ENCODE measurements at regions not wholly inside any gene's neighbourhood (a gene's known extent, or its start where the extent isn't known, plus 50 kb on each side); places are given as distances from the start of the nearest gene placed in this dataset.

DNA sequence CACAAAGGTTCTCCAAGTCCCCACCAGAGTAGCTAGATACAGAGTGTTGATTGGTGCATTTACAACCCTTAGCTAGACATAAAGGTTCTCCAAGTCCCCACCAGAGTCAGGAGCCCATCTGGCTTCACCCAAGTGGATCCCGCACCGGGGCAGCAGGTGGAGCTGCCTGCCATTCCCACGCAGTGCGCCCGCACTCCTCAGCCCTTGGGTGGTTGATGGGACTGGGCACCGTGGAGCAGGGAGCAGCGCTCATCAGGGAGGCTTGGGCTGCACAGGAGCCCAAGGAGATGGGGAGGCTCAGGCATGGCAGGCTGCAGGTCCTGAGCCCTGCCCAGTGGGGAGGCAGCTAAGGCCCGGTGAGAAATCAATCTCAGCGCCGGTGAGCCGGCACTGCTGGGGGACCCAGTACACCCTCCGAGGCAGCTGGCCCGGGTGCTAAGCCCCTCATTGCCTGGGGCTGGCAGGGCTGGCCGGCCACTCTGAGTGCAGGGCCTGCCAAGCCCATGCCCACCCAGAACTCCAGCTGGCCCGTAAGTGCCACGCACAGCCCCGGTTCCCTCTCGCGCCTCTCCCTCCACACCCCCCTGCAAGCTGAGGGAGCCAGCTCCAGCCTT lies 404.1 kb downstream of the METTL15 start:
- Mint-ChIP-seq H3K4me1 (ENCODE audit: low read depth) (no peaks in the 10 kb centered on the region), H3K27me3 (no peaks in the 10 kb centered on the region), H3K27ac (no peak overlapping the region), H3K4me3 (no peak overlapping the region), H3K9me3 (peaks cover 5% of the 10 kb centered on the region), H3K36me3 (ENCODE audit: low read depth) (no peaks in the 10 kb centered on the region)

DNA sequence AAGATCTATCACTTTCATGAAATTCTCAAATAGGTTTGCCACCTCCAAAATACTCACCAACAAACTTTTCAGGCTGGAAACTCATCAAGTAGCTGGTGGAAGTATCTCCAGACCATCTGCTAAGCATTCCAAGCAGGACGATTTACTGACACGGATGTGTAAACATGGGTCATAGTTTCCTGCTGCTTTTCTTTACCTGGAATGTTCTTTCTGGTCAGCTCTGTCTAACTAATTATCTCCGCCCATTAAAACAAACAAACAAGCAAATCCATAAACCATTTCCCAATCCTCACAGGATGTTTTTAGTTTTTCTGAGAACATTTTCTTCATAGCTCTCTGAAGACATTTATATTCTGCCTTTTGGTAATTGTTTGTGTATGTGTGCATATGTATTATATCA lies 397.0 kb downstream of the METTL15 start:
- H3K4me1 Mint-ChIP-seq (ENCODE audit: low read depth): no peaks in the 10 kb centered on the region
- no peak overlapping the region for H3K4me3 Mint-ChIP-seq
- no peaks in the 10 kb centered on the region for H3K36me3 Mint-ChIP-seq (ENCODE audit: low read depth)
- H3K27me3 Mint-ChIP-seq: no peaks in the 10 kb centered on the region
- H3K9me3 Mint-ChIP-seq: peaks cover 4% of the 10 kb centered on the region
- no peak overlapping the region for H3K27ac Mint-ChIP-seq

DNA sequence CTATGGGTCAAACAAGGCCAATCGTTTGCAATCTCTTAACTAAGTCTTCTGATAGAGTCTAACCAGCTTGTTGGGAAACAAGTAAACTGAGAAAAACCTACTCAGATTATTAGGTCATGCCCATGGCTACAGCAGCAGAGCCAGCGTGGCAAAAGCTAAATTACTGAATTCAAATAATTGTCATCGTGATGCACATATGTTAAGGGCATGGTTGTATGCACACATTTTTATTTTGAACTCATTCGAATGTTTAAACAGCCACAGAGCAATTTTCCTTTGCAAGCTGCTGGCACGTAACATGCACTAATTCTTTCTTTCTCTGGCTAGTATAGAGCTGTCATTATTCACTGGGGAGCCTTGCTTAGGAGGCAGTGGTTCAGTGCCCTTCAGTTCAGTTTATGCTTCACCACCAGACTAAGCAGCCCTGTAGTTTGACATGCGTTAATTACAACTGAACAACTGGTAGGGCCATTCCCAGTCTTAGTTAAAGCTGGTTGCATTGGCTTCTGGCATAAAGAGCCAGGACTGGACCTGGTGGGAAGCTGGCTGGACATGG lies 396.4 kb downstream of the METTL15 start:
- H3K27ac Mint-ChIP-seq: no peak overlapping the region
- H3K36me3 Mint-ChIP-seq (ENCODE audit: low read depth): no peaks in the 10 kb centered on the region
- no peak overlapping the region for H3K4me3 Mint-ChIP-seq
- no peaks in the 10 kb centered on the region for H3K4me1 Mint-ChIP-seq (ENCODE audit: low read depth)
- no peaks in the 10 kb centered on the region for H3K27me3 Mint-ChIP-seq
- H3K9me3 Mint-ChIP-seq: peaks cover 4% of the 10 kb centered on the region

DNA sequence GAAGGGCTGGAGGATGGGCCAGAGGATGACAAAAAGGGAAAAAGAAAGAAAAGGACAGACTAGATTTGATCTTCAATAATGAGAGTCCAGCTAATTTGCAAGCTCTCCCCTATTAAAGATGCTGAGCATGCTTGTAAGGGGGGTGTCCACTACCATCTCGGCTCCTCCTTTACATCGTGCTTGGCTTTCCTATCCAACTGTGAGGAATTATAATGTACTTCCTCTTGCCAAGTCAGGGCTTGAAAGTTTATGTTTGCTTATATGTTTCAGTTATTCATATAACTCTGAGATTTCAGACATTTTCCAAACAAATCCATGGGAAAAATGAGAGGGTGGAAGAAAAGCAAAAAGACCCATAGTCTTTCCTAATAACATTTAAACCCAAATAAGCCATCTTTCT lies 387.1 kb downstream of the METTL15 start:
- no peak overlapping the region for H3K27ac Mint-ChIP-seq
- peaks cover 3% of the 10 kb centered on the region for H3K9me3 Mint-ChIP-seq
- H3K36me3 Mint-ChIP-seq (ENCODE audit: low read depth): no peaks in the 10 kb centered on the region
- no peaks in the 10 kb centered on the region for H3K4me1 Mint-ChIP-seq (ENCODE audit: low read depth)
- H3K27me3 Mint-ChIP-seq: no peaks in the 10 kb centered on the region
- H3K4me3 Mint-ChIP-seq: no peak overlapping the region

DNA sequence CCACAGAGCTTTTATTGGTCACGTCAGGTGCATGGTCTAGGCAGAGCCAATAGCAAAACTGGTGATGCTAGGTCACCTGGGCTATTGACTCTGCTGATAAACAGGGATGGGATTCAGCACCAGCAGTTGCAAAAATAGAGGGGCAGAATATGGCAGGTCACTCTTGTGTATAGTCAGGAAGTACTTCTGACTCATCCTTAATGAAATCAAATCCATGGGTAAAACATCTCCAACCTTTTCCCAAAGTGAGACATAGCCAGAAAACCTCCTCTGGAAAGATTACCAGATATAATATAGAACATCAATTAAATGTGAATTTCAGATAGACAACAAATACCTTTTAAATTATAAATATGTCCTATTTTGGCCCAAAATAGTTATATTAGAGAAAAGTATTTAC lies 383.2 kb downstream of the METTL15 start:
- no peak overlapping the region for H3K27ac Mint-ChIP-seq
- H3K4me1 Mint-ChIP-seq (ENCODE audit: low read depth): no peaks in the 10 kb centered on the region
- peaks cover 3% of the 10 kb centered on the region for H3K9me3 Mint-ChIP-seq
- H3K36me3 Mint-ChIP-seq (ENCODE audit: low read depth): no peaks in the 10 kb centered on the region
- no peaks in the 10 kb centered on the region for H3K27me3 Mint-ChIP-seq
- H3K4me3 Mint-ChIP-seq: no peak overlapping the region

DNA sequence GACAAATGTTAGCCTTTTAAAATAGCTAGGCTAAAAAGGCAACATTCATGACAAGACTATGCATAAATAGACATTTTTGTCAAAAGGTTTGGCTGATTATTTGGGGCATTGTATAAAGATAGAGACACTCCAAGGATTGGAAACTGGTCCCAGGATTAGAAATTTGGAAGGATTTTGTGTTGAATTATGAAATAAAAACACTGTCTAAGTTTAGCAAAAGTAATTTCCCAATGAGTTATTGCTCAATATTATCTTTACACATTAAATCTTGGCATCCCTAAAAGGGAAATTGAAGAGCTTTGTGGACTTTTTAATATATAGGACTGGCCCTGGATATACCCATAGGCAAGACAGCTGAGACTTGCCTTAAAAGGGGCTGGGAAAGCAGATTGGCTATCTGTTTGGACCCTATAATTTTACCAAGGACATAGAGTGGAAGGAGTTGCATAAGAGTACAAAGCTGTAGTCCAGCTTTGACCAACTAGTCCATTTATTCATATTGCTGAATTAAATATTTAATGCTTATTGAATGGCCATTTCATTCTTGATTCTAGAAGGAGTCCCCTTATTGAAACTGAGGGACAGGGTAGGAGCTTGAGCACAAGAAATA lies 382.7 kb downstream of the METTL15 start:
- Mint-ChIP-seq H3K27ac (no peak overlapping the region), H3K36me3 (ENCODE audit: low read depth) (no peaks in the 10 kb centered on the region), H3K4me1 (ENCODE audit: low read depth) (no peaks in the 10 kb centered on the region), H3K4me3 (no peak overlapping the region), H3K27me3 (no peaks in the 10 kb centered on the region), H3K9me3 (peaks cover 3% of the 10 kb centered on the region)

DNA sequence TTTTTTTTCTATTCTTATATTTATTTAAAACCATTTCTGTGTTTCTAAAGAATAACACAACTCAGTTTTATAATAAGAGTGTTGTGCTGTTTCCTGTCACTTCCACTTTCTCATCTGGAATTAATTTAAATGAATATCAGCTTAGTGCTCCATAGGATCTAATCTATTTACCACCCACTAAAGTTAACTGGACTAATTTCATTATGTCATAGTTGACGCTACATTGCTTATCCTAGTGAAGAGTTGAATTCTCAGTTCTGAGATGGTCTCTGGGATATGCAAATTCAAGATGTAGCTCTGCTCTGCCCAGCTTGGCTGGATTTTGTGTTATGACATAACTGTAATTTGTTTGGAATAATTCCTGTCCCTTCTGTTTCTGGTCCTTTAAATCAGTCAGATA lies 380.1 kb downstream of the METTL15 start:
- H3K9me3 Mint-ChIP-seq: no peaks in the 10 kb centered on the region
- no peak overlapping the region for H3K4me3 Mint-ChIP-seq
- no peaks in the 10 kb centered on the region for H3K4me1 Mint-ChIP-seq (ENCODE audit: low read depth)
- no peaks in the 10 kb centered on the region for H3K27me3 Mint-ChIP-seq
- no peak overlapping the region for H3K27ac Mint-ChIP-seq
- H3K36me3 Mint-ChIP-seq (ENCODE audit: low read depth): no peaks in the 10 kb centered on the region

DNA sequence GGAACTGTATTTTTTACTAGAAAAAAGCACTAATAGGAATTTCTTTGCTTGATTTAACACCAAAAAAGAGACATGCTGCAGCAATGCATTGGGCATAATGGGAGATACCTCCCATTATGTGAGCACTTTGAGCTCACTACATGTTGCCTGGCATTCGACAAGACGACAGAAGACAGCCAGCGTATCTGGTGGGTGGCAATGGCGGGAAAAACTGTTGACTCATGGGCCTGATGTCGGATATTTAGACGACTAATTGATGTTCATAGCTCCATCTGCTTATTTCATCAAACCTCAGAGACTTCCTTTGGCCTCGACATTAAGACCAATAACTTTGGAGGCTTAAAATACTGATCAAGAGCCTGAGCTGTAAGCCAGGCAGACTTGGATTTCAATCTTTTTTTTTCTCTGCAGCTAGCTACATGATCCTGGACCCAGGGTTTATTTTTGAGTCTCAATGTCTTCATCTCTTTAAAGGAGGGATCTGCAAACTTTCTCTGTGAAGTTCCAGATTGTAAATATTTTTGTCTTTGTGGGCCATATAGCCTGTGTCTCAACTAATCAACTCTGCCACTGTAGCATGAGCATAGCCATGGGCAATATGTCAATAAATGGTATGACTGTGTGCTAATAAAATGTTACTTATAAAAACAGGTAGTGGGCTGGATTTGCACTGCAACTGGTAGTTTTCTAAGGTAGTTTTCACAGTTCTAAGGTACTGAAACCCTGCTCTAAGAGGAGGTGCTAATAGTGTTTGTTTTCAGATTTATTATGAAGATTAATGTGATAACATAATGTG lies 375.1 kb downstream of the METTL15 start:
- Mint-ChIP-seq H3K27ac (no peak overlapping the region), H3K4me1 (ENCODE audit: low read depth) (no peaks in the 10 kb centered on the region), H3K4me3 (no peak overlapping the region), H3K9me3 (no peaks in the 10 kb centered on the region), H3K36me3 (ENCODE audit: low read depth) (no peaks in the 10 kb centered on the region), H3K27me3 (no peaks in the 10 kb centered on the region)

DNA sequence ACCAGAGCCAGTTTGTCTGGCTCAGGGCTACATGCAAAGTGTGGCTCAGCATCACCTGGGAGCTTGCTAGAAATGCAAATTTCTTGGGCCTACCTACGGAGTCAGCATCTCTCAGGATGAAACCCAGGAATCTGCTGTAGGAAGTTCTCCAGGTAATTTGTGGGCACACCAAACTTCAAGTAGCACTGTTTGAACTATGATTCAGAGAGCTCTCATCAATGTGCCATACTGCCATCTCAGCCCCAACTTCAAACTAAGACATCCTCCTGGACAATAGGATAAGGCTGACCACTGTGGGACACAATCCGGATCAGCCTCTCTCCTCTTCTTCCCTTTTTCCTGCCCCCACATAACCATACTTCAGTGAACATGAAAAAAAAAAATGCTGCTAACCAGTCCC lies 374.5 kb downstream of the METTL15 start:
- Mint-ChIP-seq H3K27me3 (no peaks in the 10 kb centered on the region), H3K36me3 (ENCODE audit: low read depth) (no peaks in the 10 kb centered on the region), H3K27ac (no peak overlapping the region)

DNA sequence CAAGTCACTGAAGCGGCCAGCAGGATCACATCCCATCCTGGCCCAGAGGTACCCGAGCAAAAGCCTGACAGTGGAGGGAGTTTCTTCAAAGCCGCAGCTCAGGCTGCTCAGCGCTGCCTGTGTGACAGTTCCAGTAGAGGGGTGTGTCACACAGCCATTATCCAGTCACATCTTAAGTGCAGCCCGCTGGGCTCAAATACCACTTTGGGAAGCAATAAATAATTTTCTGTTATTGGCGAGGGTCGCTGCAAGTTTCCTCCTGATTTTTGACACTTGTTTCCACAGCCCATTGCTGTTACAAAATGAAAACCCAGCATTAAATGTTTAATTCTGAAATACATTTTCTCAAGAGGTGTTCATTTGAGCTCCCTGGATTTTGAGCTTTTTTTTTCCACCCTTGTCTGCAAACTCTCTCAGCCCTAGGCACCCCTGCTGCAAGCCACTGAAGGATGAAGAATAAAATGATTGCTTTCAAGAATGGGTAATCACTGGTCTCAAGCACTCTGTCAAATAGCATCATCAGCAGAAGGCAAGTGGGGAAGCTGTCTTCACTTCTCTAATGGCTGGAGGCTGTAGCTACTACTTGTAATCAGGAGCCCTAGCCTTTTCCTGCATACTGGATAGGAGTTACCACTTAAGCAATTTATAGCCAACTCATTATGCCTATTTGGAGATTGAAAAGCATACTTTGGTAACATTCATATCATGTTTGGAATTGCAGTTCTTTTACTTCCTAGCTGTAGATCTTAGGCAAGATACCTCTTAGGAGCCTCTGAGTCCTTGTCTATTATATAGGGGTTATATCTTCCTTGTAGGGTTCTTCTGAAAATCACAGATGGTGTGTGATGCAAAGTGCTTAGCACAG lies 373.7 kb downstream of the METTL15 start:
- no peak overlapping the region for H3K27ac Mint-ChIP-seq
- no peaks in the 10 kb centered on the region for H3K36me3 Mint-ChIP-seq (ENCODE audit: low read depth)
- no peaks in the 10 kb centered on the region for H3K4me1 Mint-ChIP-seq (ENCODE audit: low read depth)
- H3K4me3 Mint-ChIP-seq: no peak overlapping the region
- H3K9me3 Mint-ChIP-seq: no peaks in the 10 kb centered on the region
- no peaks in the 10 kb centered on the region for H3K27me3 Mint-ChIP-seq

More for the DNA sequence above, 374.5 kb downstream of the METTL15 start:
- H3K9me3 Mint-ChIP-seq: no peaks in the 10 kb centered on the region
- H3K4me3 Mint-ChIP-seq: no peak overlapping the region
- H3K4me1 Mint-ChIP-seq (ENCODE audit: low read depth): no peaks in the 10 kb centered on the region

DNA sequence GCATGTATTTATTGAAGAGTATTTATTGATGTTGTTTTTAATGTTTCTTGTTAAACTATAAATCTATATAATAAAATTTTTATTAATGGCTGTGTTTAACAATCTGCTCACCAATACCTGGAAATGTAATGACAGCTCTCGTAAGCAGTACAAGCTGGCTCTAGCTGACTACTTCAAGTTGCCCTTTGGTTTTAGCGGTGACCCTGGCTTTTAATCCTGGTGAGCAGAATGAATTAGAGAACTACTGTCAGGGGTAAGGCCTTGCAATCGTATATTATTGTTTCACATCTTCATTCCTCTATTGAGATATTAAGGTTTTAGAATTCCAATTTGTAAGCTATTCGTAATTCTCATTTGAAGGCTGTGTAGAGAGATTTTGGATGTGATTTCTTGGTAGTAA lies 372.2 kb downstream of the METTL15 start:
- Mint-ChIP-seq H3K4me1 (ENCODE audit: low read depth) (no peaks in the 10 kb centered on the region), H3K4me3 (no peak overlapping the region), H3K36me3 (ENCODE audit: low read depth) (no peaks in the 10 kb centered on the region), H3K27me3 (no peaks in the 10 kb centered on the region), H3K27ac (no peak overlapping the region), H3K9me3 (no peaks in the 10 kb centered on the region)

DNA sequence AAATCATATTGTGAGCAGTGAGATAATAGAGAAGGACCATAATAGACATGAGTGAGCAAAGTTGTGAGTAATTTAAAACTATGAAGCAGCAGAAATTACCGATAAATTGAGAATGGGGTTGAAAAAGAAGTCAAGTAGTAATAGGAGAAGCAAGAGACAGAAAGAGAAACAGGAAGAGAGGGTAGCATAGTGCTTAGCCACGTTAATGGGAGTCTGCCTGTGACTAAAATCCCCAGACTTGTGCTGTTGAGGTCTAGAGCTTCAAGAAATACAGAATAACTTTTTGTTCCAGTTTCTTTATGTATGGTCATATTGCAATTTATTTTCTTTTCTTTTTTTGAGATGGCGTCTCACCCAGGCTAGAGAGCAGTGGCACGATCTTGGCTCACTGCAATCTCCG lies 368.7 kb downstream of the METTL15 start:
- Mint-ChIP-seq H3K36me3 (ENCODE audit: low read depth) (no peaks in the 10 kb centered on the region), H3K4me1 (ENCODE audit: low read depth) (no peaks in the 10 kb centered on the region), H3K9me3 (no peaks in the 10 kb centered on the region), H3K4me3 (no peak overlapping the region), H3K27ac (no peak overlapping the region), H3K27me3 (no peaks in the 10 kb centered on the region)

DNA sequence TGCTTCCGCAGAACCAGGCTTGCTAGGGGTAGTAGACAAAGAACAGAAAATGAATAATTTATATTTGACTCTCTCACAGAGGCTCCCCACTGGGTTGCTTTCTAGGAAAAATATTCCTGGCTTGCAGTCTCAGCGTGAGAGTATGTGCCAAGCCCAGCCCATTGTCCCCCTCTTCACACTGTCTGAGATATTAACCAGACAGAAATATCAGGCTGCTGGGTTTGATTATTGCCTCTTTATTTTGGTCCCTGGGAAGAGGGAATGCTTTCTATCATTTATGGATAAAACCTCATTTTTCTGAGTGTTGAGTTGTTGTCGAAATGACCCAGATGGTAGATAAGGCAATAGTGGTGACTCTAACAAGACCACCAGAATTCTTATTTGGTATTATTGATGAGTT lies 367.9 kb downstream of the METTL15 start:
- no peaks in the 10 kb centered on the region for H3K36me3 Mint-ChIP-seq (ENCODE audit: low read depth)
- H3K4me3 Mint-ChIP-seq: no peak overlapping the region
- H3K27me3 Mint-ChIP-seq: no peaks in the 10 kb centered on the region
- no peak overlapping the region for H3K27ac Mint-ChIP-seq
- H3K9me3 Mint-ChIP-seq: no peaks in the 10 kb centered on the region
- H3K4me1 Mint-ChIP-seq (ENCODE audit: low read depth): no peaks in the 10 kb centered on the region

DNA sequence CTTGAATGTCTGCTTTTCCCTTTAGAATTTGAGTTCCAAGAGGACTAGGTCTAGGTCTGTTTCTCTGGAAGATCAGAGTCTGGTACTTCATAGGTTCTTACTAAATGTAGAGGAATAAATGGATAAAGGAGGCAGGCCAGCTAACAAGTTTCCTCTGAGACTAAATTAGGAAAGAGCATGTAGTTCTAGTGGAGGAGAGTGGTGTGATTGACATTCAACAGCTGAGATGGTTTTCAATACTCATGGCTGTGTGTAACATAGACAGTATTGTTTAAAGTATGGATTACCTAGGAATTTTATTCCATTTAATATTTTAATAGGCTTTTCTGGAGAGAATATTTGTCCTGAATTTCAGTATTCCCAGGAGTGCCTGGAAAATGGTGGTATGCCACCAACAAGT lies 364.7 kb downstream of the METTL15 start:
- Mint-ChIP-seq H3K27ac (no peak overlapping the region), H3K36me3 (ENCODE audit: low read depth) (no peaks in the 10 kb centered on the region), H3K4me1 (ENCODE audit: low read depth) (no peaks in the 10 kb centered on the region), H3K9me3 (no peaks in the 10 kb centered on the region), H3K4me3 (no peak overlapping the region), H3K27me3 (no peaks in the 10 kb centered on the region)

DNA sequence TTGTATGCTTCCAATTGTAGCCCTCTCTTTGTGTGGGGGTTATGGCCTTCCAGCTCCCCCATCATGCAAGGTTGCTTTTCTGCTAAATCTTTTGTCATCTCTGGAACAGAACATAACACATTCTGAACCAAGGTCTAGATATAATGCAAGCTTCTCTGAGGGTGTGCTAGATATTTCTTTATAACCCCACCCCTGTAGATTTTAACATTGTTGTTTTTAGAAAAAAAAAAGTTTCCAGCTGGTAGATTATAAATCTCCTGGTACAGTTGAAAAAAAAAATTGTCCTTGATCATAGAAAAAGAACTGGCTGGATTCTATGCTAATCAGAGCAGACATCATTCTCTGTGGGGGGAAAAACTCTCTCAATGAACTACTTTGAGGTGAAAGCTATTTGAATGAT lies 363.3 kb downstream of the METTL15 start:
- Mint-ChIP-seq H3K9me3 (no peaks in the 10 kb centered on the region), H3K4me1 (ENCODE audit: low read depth) (no peaks in the 10 kb centered on the region), H3K36me3 (ENCODE audit: low read depth) (no peaks in the 10 kb centered on the region), H3K4me3 (no peak overlapping the region), H3K27ac (no peak overlapping the region), H3K27me3 (no peaks in the 10 kb centered on the region)

Measured in stimulated activated naive CD8-positive, alpha-beta T cell treated with anti-CD3 and anti-CD28 coated beads, Interleukin-15, Interleukin-2, amounts not matched to agents 100 ng/mL and 50 ng/mL, for 24 hours (primary cell).